Thymus (tissue), 11 donors: ENCODE measurements at regions not wholly inside any gene's neighbourhood (a gene's known extent, or its start where the extent isn't known, plus 50 kb on each side); places are given as distances from the start of the nearest gene placed in this dataset.

Experiments
- DNase-seq, 9 donors: peaks; one replicate each; pipeline ENCODE4 v3.0.0-alpha.2; 2013; ENCODE audit warnings: low spot score in 9 of 9, low read depth in 6 of 9, missing footprints in 1 of 9
- H3K27ac ChIP-seq, 2 donors: one replicate each; pipeline ENCODE4 v1.5.1; 2013; ENCODE audit warnings: control low read depth in 1 of 2, low read depth in 1 of 2, low read length in 1 of 2, mild to moderate bottlenecking in 1 of 2, moderate library complexity in 1 of 2
- H3K27me3 ChIP-seq, 2 donors: one replicate each; pipeline ENCODE4 v1.5.1; 2013; ENCODE audit warnings: low read length in 1 of 2; ENCODE audit not compliant: control insufficient read depth in 2 of 2, insufficient read depth in 1 of 2
- H3K36me3 ChIP-seq, 2 donors: one replicate each; pipeline ENCODE4 v1.5.1; 2013; ENCODE audit warnings: low read length in 1 of 2, mild to moderate bottlenecking in 1 of 2, moderate library complexity in 1 of 2; ENCODE audit not compliant: control insufficient read depth in 2 of 2, insufficient read depth in 2 of 2
- H3K4me1 ChIP-seq, 2 donors: one replicate each; pipeline ENCODE4 v1.5.1; 2013; ENCODE audit warnings: low read length in 2 of 2; ENCODE audit not compliant: control insufficient read depth in 2 of 2, insufficient read depth in 2 of 2
- H3K4me3 ChIP-seq, 2 donors: one replicate each; pipeline ENCODE4 v1.5.1; 2013; ENCODE audit warnings: low read length in 2 of 2, control low read depth in 1 of 2, mild to moderate bottlenecking in 1 of 2
- H3K9me3 ChIP-seq, 2 donors: one replicate each; pipeline ENCODE4 v1.5.1; 2013; ENCODE audit warnings: low read length in 1 of 2, mild to moderate bottlenecking in 1 of 2; ENCODE audit not compliant: control insufficient read depth in 2 of 2, insufficient read depth in 1 of 2
- WGBS: extraction: QIAGEN DNeasy Blood & Tissue Kit; methylation state at CpG from one replicate; pipeline ENCODE4 v1.1.7; 2013; 5-methylcytosine and 5-hydroxymethylcytosine counted together
- donor health status: healthy.

- no peak overlapping the region for H3K4me3 ChIP-seq
- H3K27me3 ChIP-seq: no peaks in the 10 kb centered on the region
- H3K9me3 ChIP-seq: peaks cover 0 to 4% of the 10 kb centered on the region in 2 donors
- no peak overlapping the region for H3K27ac ChIP-seq
- H3K4me1 ChIP-seq: peaks cover 2 to 3% of the 10 kb centered on the region in 2 donors
- WGBS: 95% methylated on average over 7 of the region's 7 CpGs
- DNase-seq: no peak
- no peaks in the 10 kb centered on the region for H3K36me3 ChIP-seq
Observed at GRCh38 chr10:6305401-6306321, 102.9 kb downstream of the PFKFB3 start.

DNA sequence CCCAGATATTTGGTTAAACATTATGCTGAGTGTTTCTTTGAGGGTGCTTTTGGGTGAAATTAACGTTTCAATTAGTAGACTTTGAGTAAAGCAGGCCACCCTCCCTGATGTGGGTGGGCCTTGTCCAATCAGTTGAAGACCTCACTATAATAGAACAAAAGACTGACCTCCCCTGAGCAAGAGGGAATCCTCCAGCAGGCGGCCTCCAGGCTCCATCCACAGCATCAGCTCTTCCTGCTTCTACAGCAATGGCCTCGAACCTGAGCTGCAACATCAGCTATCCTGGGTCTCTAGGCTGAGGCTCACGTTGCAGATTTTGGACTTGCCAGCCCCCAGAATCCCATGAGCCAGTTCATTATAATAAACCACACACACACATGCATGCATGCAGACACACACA is 104.2 kb downstream of the PFKFB3 start:
- Histone ChIP-seq H3K4me3 (no peak overlapping the region), H3K36me3 (no peaks in the 10 kb centered on the region), H3K4me1 (no peaks in the 10 kb centered on the region), H3K27ac (no peak overlapping the region), H3K27me3 (no peaks in the 10 kb centered on the region), H3K9me3 (peaks cover 0 to 4% of the 10 kb centered on the region in 2 donors)
- DNase-seq: no peak
- WGBS: 98% methylated on average over 4 of the region's 4 CpGs

DNA sequence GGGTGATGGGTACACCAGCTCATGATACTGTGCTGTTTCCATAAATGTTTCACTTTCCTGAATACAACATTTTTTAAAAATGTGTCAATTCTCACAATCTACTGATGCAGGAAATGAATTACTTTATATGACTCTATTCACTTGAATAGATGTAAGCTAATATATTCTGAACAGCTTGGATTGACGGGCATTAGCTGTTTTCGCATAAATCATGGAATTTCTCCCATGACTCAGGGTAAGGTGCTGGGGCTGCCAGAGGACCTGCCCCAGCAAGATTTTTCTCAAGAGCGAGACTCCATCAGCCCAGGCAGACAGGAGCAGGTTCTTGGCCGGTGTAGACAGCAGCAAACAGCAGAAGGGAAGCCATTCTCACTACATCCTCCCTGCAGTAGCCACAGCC is 107.1 kb downstream of the PFKFB3 start:
- no peaks in the 10 kb centered on the region for H3K4me1 ChIP-seq
- H3K4me3 ChIP-seq: no peak overlapping the region
- peaks cover 0 to 4% of the 10 kb centered on the region in 2 donors for H3K9me3 ChIP-seq
- peaks cover 0 to 4% of the 10 kb centered on the region in 2 donors for H3K27me3 ChIP-seq
- DNase-seq: no peak
- H3K27ac ChIP-seq: no peak overlapping the region
- 98% methylated on average over 4 of the region's 4 CpGs for WGBS
- H3K36me3 ChIP-seq: no peaks in the 10 kb centered on the region

GRCh38 chr10:6310977-6311376 is 108.2 kb downstream of the PFKFB3 start:
- WGBS: 93% methylated on average over 4 of the region's 4 CpGs
- H3K9me3 ChIP-seq: peaks cover 0 to 4% of the 10 kb centered on the region in 2 donors

GRCh38 chr10:6311700-6312330 is 109.1 kb downstream of the PFKFB3 start:
- peaks cover 0 to 3% of the 10 kb centered on the region in 2 donors for H3K9me3 ChIP-seq
- peaks cover 0 to 4% of the 10 kb centered on the region in 2 donors for H3K27me3 ChIP-seq
- H3K27ac ChIP-seq: no peak overlapping the region
- H3K4me1 ChIP-seq: no peaks in the 10 kb centered on the region
- no peak for DNase-seq
- no peaks in the 10 kb centered on the region for H3K36me3 ChIP-seq
- no peak overlapping the region for H3K4me3 ChIP-seq
- 94% methylated on average over 11 of the region's 11 CpGs for WGBS

More at GRCh38 chr10:6310977-6311376, 108.2 kb downstream of the PFKFB3 start:
- Histone ChIP-seq H3K4me3 (no peak overlapping the region), H3K36me3 (no peaks in the 10 kb centered on the region), H3K27ac (no peak overlapping the region), H3K4me1 (no peaks in the 10 kb centered on the region), H3K27me3 (peaks cover 0 to 4% of the 10 kb centered on the region in 2 donors)
- DNase-seq: no peak

DNA sequence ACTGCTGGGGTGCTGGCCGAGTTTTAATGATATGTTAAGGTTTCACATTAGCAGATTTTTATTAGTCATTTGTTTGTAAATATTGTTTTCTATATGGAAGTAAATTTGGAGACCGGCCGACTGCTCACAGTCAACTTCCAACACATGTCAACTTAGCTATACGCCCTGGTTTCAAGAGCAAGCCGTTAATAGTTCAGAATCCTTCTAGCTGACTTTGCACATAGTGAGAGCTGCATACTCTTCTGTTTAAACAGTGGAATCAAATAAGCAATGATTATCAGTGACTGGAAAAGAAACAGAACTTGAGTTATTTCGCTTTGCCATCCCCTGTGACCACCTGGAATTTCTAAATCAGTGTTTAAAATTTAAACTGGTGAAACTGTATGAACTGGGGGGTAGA is 109.9 kb downstream of the PFKFB3 start:
- Histone ChIP-seq H3K27ac (no peak overlapping the region), H3K4me3 (no peak overlapping the region), H3K36me3 (no peaks in the 10 kb centered on the region), H3K27me3 (peaks cover 0 to 4% of the 10 kb centered on the region in 2 donors), H3K4me1 (no peaks in the 10 kb centered on the region), H3K9me3 (no peaks in the 10 kb centered on the region)
- WGBS: 93% methylated on average over 6 of the region's 6 CpGs
- no peak for DNase-seq

DNA sequence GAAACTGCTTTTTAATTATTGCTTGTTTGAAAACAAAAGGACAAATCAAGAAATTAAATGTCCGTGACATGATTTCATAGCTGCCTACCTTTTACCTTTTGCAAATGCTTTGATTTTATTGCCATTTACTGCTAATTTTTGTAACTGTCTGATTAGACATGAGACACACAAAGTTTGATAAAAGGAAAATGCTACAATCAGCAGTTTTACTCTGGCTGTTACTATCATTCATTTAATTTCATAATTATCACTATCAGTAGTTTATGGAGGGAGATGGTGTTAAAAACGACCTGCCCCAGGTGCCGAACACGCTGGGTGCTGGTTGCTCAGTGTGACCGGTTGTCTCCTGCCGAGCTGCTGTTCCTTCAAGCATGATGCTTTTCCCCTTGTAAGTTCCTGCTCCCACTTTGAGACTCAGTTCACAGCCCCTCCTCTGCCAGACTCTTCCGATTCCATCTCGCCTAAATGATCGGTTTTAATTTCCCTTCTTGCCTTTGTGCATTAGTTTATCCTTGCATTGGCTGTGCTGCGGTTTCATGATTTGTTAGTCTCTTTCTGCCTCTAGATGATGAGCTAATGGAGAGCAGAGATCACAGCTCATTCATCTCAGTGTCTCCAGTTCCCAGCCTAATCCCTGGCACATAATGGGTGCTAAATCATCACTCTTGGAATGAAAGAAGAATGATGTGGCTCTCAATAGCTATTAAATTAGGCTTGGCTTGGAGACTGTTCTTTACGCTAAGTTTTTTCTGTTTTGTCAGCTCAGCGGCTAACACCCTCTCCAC is 110.6 kb downstream of the PFKFB3 start:
- Histone ChIP-seq H3K36me3 (no peaks in the 10 kb centered on the region), H3K27ac (no peak overlapping the region), H3K27me3 (peaks cover 0 to 4% of the 10 kb centered on the region in 2 donors), H3K4me1 (no peaks in the 10 kb centered on the region), H3K4me3 (no peak overlapping the region), H3K9me3 (no peaks in the 10 kb centered on the region)
- no peak for DNase-seq
- WGBS: 95% methylated on average over 12 of the region's 12 CpGs

DNA sequence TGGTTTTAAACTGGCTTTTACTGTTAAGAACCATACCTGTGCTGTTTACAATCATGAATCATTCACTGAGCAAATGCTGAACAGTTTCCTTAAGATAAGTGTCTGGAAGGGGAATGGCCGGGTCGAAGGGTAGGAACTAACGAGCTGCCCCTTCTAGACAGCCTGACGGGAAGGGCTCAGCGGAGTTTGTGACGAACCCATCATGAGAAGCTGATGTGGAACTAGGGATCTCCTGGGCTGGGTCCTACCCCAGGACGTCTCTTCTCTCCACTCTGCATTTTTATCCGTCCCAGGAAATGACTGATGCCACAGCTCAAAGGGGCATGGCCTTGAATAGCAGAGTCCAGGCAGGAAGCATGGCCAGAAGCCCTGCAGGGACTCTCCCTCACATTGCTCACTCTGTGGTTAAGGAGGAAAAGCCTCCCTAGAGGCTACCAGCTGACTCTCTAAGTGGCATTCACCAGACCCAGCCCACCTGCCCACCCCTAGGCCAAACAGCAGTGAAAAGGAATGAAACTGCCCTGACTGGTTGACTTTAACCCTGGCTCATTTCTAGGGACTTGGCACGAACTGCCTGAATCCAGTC is 112.0 kb downstream of the PFKFB3 start:
- no peak for DNase-seq
- H3K27ac ChIP-seq: no peak overlapping the region

More for the DNA sequence above, 112.0 kb downstream of the PFKFB3 start:
- no peak overlapping the region for H3K4me3 ChIP-seq
- WGBS: 96% methylated on average over 9 of the region's 9 CpGs
- no peaks in the 10 kb centered on the region for H3K9me3 ChIP-seq
- H3K36me3 ChIP-seq: no peaks in the 10 kb centered on the region
- peaks cover 0 to 4% of the 10 kb centered on the region in 2 donors for H3K27me3 ChIP-seq
- no peaks in the 10 kb centered on the region for H3K4me1 ChIP-seq
